ENCODE measurements at regions not wholly inside any gene's neighbourhood (a gene's known extent, or its start where the extent isn't known, plus 50 kb on each side); places are given as distances from the start of the nearest gene placed in this dataset.

- no peak overlapping the region for H3K4me3 ChIP-seq (ENCODE audit: low read depth, low read length)
- no peak for DNase-seq (ENCODE audit: low read depth, low spot score)
- POLR2A ChIA-PET, result no interaction called here
- TF ChIP-seq CTCF (IDR thresholded peaks at IDR 0.05; ENCODE audit: insufficient read depth, low read length, missing control alignments), result no peak
- CTCF ChIA-PET, result no interaction called here
Observed at GRCh38 chr10:120349069-120349468, 108.0 kb upstream of the PLPP4 start.

GRCh38 chr10:120355425-120355824 is 101.6 kb upstream of the PLPP4 start:
- no peak for DNase-seq (ENCODE audit: low read depth, low spot score)
- TF ChIP-seq CTCF (IDR thresholded peaks at IDR 0.05; ENCODE audit: insufficient read depth, low read length, missing control alignments), result no peak
- CTCF ChIA-PET, result no interaction called here
- no peak overlapping the region for H3K4me3 ChIP-seq (ENCODE audit: low read depth, low read length)
- POLR2A ChIA-PET, result no interaction called here

GRCh38 chr10:120360571-120360970 is 96.5 kb upstream of the PLPP4 start:
- no peak overlapping the region for H3K4me3 ChIP-seq (ENCODE audit: low read depth, low read length)
- DNase-seq (ENCODE audit: low read depth, low spot score), result no peak

GRCh38 chr10:120365872-120366271 is 91.2 kb upstream of the PLPP4 start:
- CTCF ChIA-PET, result no interaction called here
- DNase-seq (ENCODE audit: low read depth, low spot score), result no peak
- POLR2A ChIA-PET, result no interaction called here

More at GRCh38 chr10:120360571-120360970, 96.5 kb upstream of the PLPP4 start:
- TF ChIP-seq CTCF (IDR thresholded peaks at IDR 0.05; ENCODE audit: insufficient read depth, low read length, missing control alignments), result no peak
- ChIA-PET POLR2A (no interaction called here), CTCF (no interaction called here)

GRCh38 chr10:120367341-120367740 is 89.7 kb upstream of the PLPP4 start:
- no peak overlapping the region for H3K4me3 ChIP-seq (ENCODE audit: low read depth, low read length)
- ChIA-PET CTCF (no interaction called here), POLR2A (no interaction called here)
- TF ChIP-seq CTCF (IDR thresholded peaks at IDR 0.05; ENCODE audit: insufficient read depth, low read length, missing control alignments), result no peak
- DNase-seq (ENCODE audit: low read depth, low spot score), result no peak

More at GRCh38 chr10:120365872-120366271, 91.2 kb upstream of the PLPP4 start:
- no peak overlapping the region for H3K4me3 ChIP-seq (ENCODE audit: low read depth, low read length)
- TF ChIP-seq CTCF (IDR thresholded peaks at IDR 0.05; ENCODE audit: insufficient read depth, low read length, missing control alignments), result no peak

- no peak for DNase-seq (ENCODE audit: low read depth, low spot score)
- no peak for TF ChIP-seq CTCF (IDR thresholded peaks at IDR 0.05; ENCODE audit: insufficient read depth, low read length, missing control alignments)
- CTCF ChIA-PET, result no interaction called here
- no peak overlapping the region for H3K4me3 ChIP-seq (ENCODE audit: low read depth, low read length)
- POLR2A ChIA-PET, result no interaction called here
Observed at GRCh38 chr10:120368338-120368737, 88.7 kb upstream of the PLPP4 start.
